B cell (primary cell): ENCODE measurements at regions not wholly inside any gene's neighbourhood (a gene's known extent, or its start where the extent isn't known, plus 50 kb on each side); places are given as distances from the start of the nearest gene placed in this dataset.

ENCODE experiments used
- ATAC-seq: fragments of 200-7000 bp; cut with Tn5 transposase; one replicate; pipeline ENCODE4 v1.10.0; 2021; ENCODE audit warnings: low read depth, mild to moderate bottlenecking, moderate number of reproducible peaks, moderate library complexity
- CTCF ChIA-PET: fragments of 350-600 bp; sonication (Branson Sonifier 250); formaldehyde crosslinking; loops from one replicate; lab custom pipeline; 2021; ENCODE audit warnings: antibody characterized with exemption, inconsistent platforms; lab: Charles Lee
- POLR2A ChIA-PET: fragments of 350-600 bp; sonication (Branson Sonifier 250); formaldehyde crosslinking; loops from one replicate; lab custom pipeline; 2021; ENCODE audit warnings: antibody characterized with exemption; lab: Charles Lee
- DNase-seq: peaks from one replicate; pipeline ENCODE4 v3.0.0; 2013
- H2AFZ ChIP-seq: 2 replicates; pipeline ENCODE4 v1.6.1; 2012; ENCODE audit warnings: mild to moderate bottlenecking, low read depth, low read length; ENCODE audit not compliant: insufficient read depth, poor library complexity, severe bottlenecking
- H3K27ac ChIP-seq, 2 donors: 1 replicate in 1 of 2; 2 replicates in 1 of 2; pipeline ENCODE4 v1.5.1; 2012 to 2013; ENCODE audit warnings: low read length in 2 of 2, mild to moderate bottlenecking in 2 of 2, moderate library complexity in 1 of 2
- H3K27me3 ChIP-seq, 4 experiments: fragments of 200-600 bp in 1 of 4; sonication (generic) in 1 of 4; replicated peaks in 1 of 4; 1 replicate in 2 of 4; 2 replicates in 2 of 4; pipeline versions ENCODE4 v1.6.1 to v1.7.0; 2013 to 2016; ENCODE audit warnings: low read length in 3 of 4, mild to moderate bottlenecking in 2 of 4, mixed read lengths in 1 of 4, moderate library complexity in 1 of 4; ENCODE audit not compliant: insufficient read depth in 4 of 4, control insufficient read depth in 3 of 4; ENCODE audit errors: control extremely low read depth in 1 of 4
- H3K36me3 ChIP-seq, 2 experiments: replicated peaks in 1 of 2; 1 replicate in 1 of 2; 2 replicates in 1 of 2; pipeline versions ENCODE4 v1.6.1 to v1.7.1; 2013; ENCODE audit warnings: low read length in 1 of 2; ENCODE audit not compliant: insufficient read depth in 2 of 2, control insufficient read depth in 1 of 2; ENCODE audit errors: control extremely low read depth in 1 of 2, extremely low read depth in 1 of 2
- H3K4me1 ChIP-seq, 2 donors: fragments of 200-600 bp in 1 of 2; sonication (generic) in 1 of 2; 1 replicate in 1 of 2; 2 replicates in 1 of 2; pipeline versions ENCODE4 v1.5.1 to v1.6.1; 2013 to 2017; ENCODE audit warnings: low read length in 2 of 2; ENCODE audit not compliant: control insufficient read depth in 2 of 2, insufficient read depth in 2 of 2
- H3K4me2 ChIP-seq: replicated peaks from 2 replicates; pipeline ENCODE3; 2012; ENCODE audit warnings: mild to moderate bottlenecking, low read depth, low read length; ENCODE audit not compliant: poor library complexity, severe bottlenecking
- H3K4me3 ChIP-seq, 5 experiments: fragments of 200-600 bp in 1 of 5; sonication (generic) in 1 of 5; 1 replicate in 3 of 5; 2 replicates in 2 of 5; pipeline versions ENCODE4 v1.5.1 to v1.7.0; 2011 to 2016; ENCODE audit warnings: low read length in 4 of 5, mild to moderate bottlenecking in 4 of 5, low read depth in 2 of 5, control low read depth in 1 of 5, moderate library complexity in 1 of 5; ENCODE audit not compliant: insufficient read depth in 1 of 5; ENCODE audit errors: control extremely low read depth in 1 of 5, extremely low read depth in 1 of 5
- H3K79me2 ChIP-seq: fragments of 200-600 bp; sonication (generic); one replicate; pipeline ENCODE4 v1.6.0; 2016; ENCODE audit warnings: low read length; ENCODE audit not compliant: control insufficient read depth, insufficient read depth
- H3K9ac ChIP-seq: fragments of 200-600 bp; sonication (generic); 2 replicates; pipeline ENCODE4 v1.6.1; 2017; ENCODE audit warnings: mild to moderate bottlenecking, low read length, moderate library complexity
- H3K9me3 ChIP-seq, 3 donors: one replicate each; pipeline versions ENCODE4 v1.6.1 to v1.7.1; 2013; ENCODE audit warnings: low read length in 2 of 3; ENCODE audit not compliant: control insufficient read depth in 2 of 3, insufficient read depth in 1 of 3; ENCODE audit errors: control extremely low read depth in 1 of 3
- H4K20me1 ChIP-seq: 2 replicates; pipeline ENCODE4 v1.6.0; 2012; ENCODE audit warnings: mild to moderate bottlenecking, low read length; ENCODE audit not compliant: insufficient read depth, control insufficient read depth, poor library complexity, severe bottlenecking
- H3K27ac Mint-ChIP-seq: one replicate; pipeline ENCODE4 v1.8.0; 2021; ENCODE audit warnings: mixed read lengths
- H3K27me3 Mint-ChIP-seq: one replicate; pipeline ENCODE4 v1.8.0; 2021; ENCODE audit warnings: mixed read lengths
- H3K4me1 Mint-ChIP-seq: one replicate; pipeline ENCODE4 v1.8.0; 2021; ENCODE audit warnings: mixed read lengths
- H3K4me3 Mint-ChIP-seq: one replicate; pipeline ENCODE4 v1.8.0; 2021; ENCODE audit warnings: mixed read lengths
- H3K9me3 Mint-ChIP-seq: one replicate; pipeline ENCODE4 v1.8.0; 2022; ENCODE audit warnings: mixed read lengths; ENCODE audit not compliant: insufficient read depth
- EZH2 ChIP-seq: IDR thresholded peaks from 2 replicates; pipeline ENCODE4 v1.6.1; 2012; ENCODE audit warnings: borderline replicate concordance, low read depth, mild to moderate bottlenecking, moderate library complexity, low read length; ENCODE audit not compliant: insufficient read depth, poor library complexity, severe bottlenecking
- WGBS: methylation state at CpG from one replicate; pipeline ENCODE4 v1.1.5; 2013; ENCODE audit warnings: missing lambda C conversion rate; ENCODE audit not compliant: insufficient coverage; 5-methylcytosine and 5-hydroxymethylcytosine counted together
- intact Hi-C: fragments of 100-400 bp; cut with micrococcal nuclease; formaldehyde crosslinking; loops from one replicate; pipeline ENCODE4 v1.10.0; 2022
- TF ChIP-seq, protein P1 (sequence below): fragments of 200-600 bp; IDR thresholded peaks from one replicate; pipeline ENCODE4 v1.8.0; 2022; ENCODE audit warnings: antibody characterized with exemption, mild to moderate bottlenecking

GRCh38 chr21:16837321-16837720, 675.5 kb upstream of the CXADR start:
- Histone ChIP-seq H3K36me3 (no peaks in the 10 kb centered on the region), H3K9me3 (no peaks in the 10 kb centered on the region), H2AFZ (no peak overlapping the region), H3K27me3 (no peaks in the 10 kb centered on the region), H4K20me1 (no peaks in the 10 kb centered on the region), H3K9ac (no peak overlapping the region), H3K4me3 (no peak overlapping the region), H3K27ac (no peak overlapping the region), H3K4me2 (no peak overlapping the region), H3K79me2 (no peaks in the 10 kb centered on the region), H3K4me1 (no peaks in the 10 kb centered on the region)
- Mint-ChIP-seq H3K9me3 (no peaks in the 10 kb centered on the region), H3K4me3 (no peak overlapping the region), H3K27me3 (no peaks in the 10 kb centered on the region), H3K27ac (no peak overlapping the region), H3K4me1 (no peaks in the 10 kb centered on the region)
- ChIA-PET CTCF (interaction anchor here (1.1 kb wide), 1 partner anchor 10 kb away, joined by 3 read pairs; no protein-coding TSS in a partner anchor), POLR2A (no interaction called here)
- intact Hi-C loops, result no loop called here
- ATAC-seq, result no peak
- no peak for TF ChIP-seq EZH2
- TF ChIP-seq, protein P1, sequence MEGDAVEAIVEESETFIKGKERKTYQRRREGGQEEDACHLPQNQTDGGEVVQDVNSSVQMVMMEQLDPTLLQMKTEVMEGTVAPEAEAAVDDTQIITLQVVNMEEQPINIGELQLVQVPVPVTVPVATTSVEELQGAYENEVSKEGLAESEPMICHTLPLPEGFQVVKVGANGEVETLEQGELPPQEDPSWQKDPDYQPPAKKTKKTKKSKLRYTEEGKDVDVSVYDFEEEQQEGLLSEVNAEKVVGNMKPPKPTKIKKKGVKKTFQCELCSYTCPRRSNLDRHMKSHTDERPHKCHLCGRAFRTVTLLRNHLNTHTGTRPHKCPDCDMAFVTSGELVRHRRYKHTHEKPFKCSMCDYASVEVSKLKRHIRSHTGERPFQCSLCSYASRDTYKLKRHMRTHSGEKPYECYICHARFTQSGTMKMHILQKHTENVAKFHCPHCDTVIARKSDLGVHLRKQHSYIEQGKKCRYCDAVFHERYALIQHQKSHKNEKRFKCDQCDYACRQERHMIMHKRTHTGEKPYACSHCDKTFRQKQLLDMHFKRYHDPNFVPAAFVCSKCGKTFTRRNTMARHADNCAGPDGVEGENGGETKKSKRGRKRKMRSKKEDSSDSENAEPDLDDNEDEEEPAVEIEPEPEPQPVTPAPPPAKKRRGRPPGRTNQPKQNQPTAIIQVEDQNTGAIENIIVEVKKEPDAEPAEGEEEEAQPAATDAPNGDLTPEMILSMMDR, result no peak
- no peak for DNase-seq

GRCh38 chr21:16837721-16838120, 675.1 kb upstream of the CXADR start:
- no peaks in the 10 kb centered on the region for H3K27me3 Mint-ChIP-seq

More at GRCh38 chr21:16837721-16838120, 675.1 kb upstream of the CXADR start:
- H3K4me3 Mint-ChIP-seq, result no peak overlapping the region
- intact Hi-C loops, result no loop called here
- H3K27ac Mint-ChIP-seq, result no peak overlapping the region
- ATAC-seq (no peak), DNase-seq (no peak)
- ChIA-PET CTCF (interaction anchor here (1.1 kb wide), 1 partner anchor 9 kb away, joined by 3 read pairs; no protein-coding TSS in a partner anchor), POLR2A (no interaction called here)
- Histone ChIP-seq H3K4me2 (no peak overlapping the region), H4K20me1 (no peaks in the 10 kb centered on the region), H3K27me3 (no peaks in the 10 kb centered on the region), H3K4me1 (no peaks in the 10 kb centered on the region), H3K79me2 (no peaks in the 10 kb centered on the region), H3K4me3 (no peak overlapping the region), H3K36me3 (no peaks in the 10 kb centered on the region), H3K27ac (no peak overlapping the region), H2AFZ (no peak overlapping the region), H3K9ac (no peak overlapping the region), H3K9me3 (no peaks in the 10 kb centered on the region)
- TF ChIP-seq EZH2, result no peak
- TF ChIP-seq, protein P1, result no peak
- no peaks in the 10 kb centered on the region for H3K4me1 Mint-ChIP-seq
- 100% methylated on average over 1 of the region's 2 CpGs for WGBS
- no peaks in the 10 kb centered on the region for H3K9me3 Mint-ChIP-seq
